ENCODE measurements at regions not wholly inside any gene's neighbourhood (a gene's known extent, or its start where the extent isn't known, plus 50 kb on each side); places are given as distances from the start of the nearest gene placed in this dataset.

DNA sequence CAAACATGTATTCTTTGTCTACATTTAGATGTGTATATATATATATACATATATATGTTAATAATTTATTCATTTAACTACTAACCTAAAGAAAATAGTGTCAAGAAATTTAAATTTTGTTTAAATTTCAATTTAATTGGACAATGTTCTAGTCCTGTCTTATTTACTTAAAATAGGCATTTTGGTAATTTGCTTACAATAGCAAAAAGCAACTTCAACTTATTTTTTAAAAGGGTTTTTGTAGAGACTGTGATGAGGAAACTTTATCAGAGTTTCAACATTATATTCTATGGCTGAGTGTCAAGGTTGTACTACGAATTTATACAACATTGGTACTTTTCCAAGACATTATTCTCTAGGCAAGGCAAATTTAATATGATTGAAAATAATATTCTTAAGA lies 212.0 kb upstream of the ARSJ start:
- no peaks in the 10 kb centered on the region for H3K79me2 ChIP-seq (ENCODE audit: low read depth)
- H4K20me1 ChIP-seq (ENCODE audit: insufficient read depth) = no peaks in the 10 kb centered on the region
- intact Hi-C loops (cut with micrococcal nuclease; ENCODE audit: unreplicated experiment) = no loop called here
- no peak for DNase-seq
- H3K9me3 ChIP-seq (ENCODE audit: insufficient read depth, low read depth) = no peaks in the 10 kb centered on the region
- no peaks in the 10 kb centered on the region for H3K4me1 ChIP-seq (replicated peaks; ENCODE audit: insufficient read depth)
- H3K4me3 ChIP-seq = no peak overlapping the region
- H3K27ac ChIP-seq = no peak overlapping the region
- no peak for TF ChIP-seq EZH2 (IDR thresholded peaks at IDR 0.05; ENCODE audit: low read depth)
- TF ChIP-seq, protein P1, sequence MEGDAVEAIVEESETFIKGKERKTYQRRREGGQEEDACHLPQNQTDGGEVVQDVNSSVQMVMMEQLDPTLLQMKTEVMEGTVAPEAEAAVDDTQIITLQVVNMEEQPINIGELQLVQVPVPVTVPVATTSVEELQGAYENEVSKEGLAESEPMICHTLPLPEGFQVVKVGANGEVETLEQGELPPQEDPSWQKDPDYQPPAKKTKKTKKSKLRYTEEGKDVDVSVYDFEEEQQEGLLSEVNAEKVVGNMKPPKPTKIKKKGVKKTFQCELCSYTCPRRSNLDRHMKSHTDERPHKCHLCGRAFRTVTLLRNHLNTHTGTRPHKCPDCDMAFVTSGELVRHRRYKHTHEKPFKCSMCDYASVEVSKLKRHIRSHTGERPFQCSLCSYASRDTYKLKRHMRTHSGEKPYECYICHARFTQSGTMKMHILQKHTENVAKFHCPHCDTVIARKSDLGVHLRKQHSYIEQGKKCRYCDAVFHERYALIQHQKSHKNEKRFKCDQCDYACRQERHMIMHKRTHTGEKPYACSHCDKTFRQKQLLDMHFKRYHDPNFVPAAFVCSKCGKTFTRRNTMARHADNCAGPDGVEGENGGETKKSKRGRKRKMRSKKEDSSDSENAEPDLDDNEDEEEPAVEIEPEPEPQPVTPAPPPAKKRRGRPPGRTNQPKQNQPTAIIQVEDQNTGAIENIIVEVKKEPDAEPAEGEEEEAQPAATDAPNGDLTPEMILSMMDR (conservative IDR thresholded peaks at IDR 0.05) = no peak
- CTCF ChIA-PET = no interaction called here
- no TSS peak for BruUV-seq (replicated peaks)
- no peaks in the 10 kb centered on the region for H3K9me2 ChIP-seq (ENCODE audit: insufficient read depth)
- no peak overlapping the region for H2AFZ ChIP-seq
- no peaks in the 10 kb centered on the region for H3K36me3 ChIP-seq (ENCODE audit: low read depth)
- H3K27me3 ChIP-seq (ENCODE audit: insufficient read depth, low read depth) = no peaks in the 10 kb centered on the region
- no peaks in the 10 kb centered on the region for H3F3A ChIP-seq (ENCODE audit: insufficient read depth, low read depth)
- POLR2A ChIA-PET (ENCODE audit: unreplicated experiment) = no interaction called here
- H3K4me2 ChIP-seq = no peak overlapping the region

DNA sequence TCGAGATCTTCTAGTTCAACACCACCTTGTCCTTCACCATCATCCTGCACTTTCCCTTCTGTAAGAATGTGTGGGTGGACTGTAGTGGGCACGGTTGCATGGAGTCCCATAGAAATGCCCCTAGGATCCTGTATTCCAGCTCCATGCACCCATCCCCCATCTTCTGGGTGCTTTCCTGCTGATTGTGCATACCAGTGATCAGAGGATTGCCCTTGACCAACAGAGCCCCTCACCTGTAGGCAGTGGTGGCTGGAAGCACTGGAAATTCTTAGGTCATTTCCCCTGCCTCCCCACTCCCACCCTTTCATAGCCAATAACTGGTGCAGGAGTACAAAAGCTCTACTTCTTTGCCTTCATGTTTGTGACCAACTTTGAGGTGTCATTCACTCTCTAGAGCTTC lies 213.4 kb upstream of the ARSJ start:
- H3K9me3 ChIP-seq (ENCODE audit: insufficient read depth, low read depth) = no peaks in the 10 kb centered on the region
- H3K79me2 ChIP-seq (ENCODE audit: low read depth) = no peaks in the 10 kb centered on the region
- no peak overlapping the region for H2AFZ ChIP-seq
- CTCF ChIA-PET = no interaction called here
- no peaks in the 10 kb centered on the region for H3K4me1 ChIP-seq (replicated peaks; ENCODE audit: insufficient read depth)
- H3K36me3 ChIP-seq (ENCODE audit: low read depth) = no peaks in the 10 kb centered on the region
- no peak for DNase-seq
- no peak overlapping the region for H3K4me2 ChIP-seq
- no peak overlapping the region for H3K4me3 ChIP-seq
- BruUV-seq (replicated peaks) = no TSS peak
- no peaks in the 10 kb centered on the region for H3K9me2 ChIP-seq (ENCODE audit: insufficient read depth)
- POLR2A ChIA-PET (ENCODE audit: unreplicated experiment) = no interaction called here
- TF ChIP-seq, protein P1 (conservative IDR thresholded peaks at IDR 0.05) = no peak
- TF ChIP-seq EZH2 (IDR thresholded peaks at IDR 0.05; ENCODE audit: low read depth) = no peak
- no peaks in the 10 kb centered on the region for H3K27me3 ChIP-seq (ENCODE audit: insufficient read depth, low read depth)
- H4K20me1 ChIP-seq (ENCODE audit: insufficient read depth) = no peaks in the 10 kb centered on the region
- H3K27ac ChIP-seq = no peak overlapping the region
- intact Hi-C loops (cut with micrococcal nuclease; ENCODE audit: unreplicated experiment) = no loop called here
- no peaks in the 10 kb centered on the region for H3F3A ChIP-seq (ENCODE audit: insufficient read depth, low read depth)

DNA sequence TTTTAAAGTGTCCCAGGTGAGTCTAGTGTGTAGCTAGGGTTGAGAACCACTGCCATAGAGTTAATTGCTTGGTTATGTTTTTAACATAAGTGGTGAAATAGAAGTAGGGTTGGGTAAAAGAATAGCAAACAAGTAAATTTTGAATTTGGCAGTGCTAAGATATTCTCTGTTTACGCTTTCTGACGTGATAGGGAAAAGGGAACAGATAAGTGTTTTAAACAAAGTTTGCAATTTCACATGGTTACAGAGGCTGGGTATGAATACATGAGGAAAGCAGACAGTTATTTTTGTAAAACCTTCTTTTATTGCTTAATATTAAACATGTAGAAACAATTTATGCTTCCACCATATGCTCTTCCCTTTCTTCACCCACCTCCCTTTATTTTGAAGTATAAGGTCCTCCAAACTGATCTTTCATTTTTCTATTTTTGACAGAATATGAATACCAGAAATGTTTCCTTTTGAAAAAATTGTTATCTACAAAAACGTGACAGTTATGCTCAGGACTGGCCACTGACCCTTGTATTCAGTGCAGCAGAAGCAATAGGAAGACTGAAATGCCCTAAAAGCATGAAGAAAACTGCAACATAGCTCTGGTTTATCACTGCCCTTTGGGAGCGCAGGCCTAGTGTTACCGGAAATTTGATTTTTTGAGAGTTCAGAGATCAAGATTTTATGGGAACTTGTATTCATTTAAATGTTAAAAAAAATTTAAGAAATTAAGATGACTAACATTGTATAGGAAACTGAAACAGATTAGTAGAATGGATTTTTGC lies 214.4 kb upstream of the ARSJ start:
- Histone ChIP-seq H3K79me2 (ENCODE audit: low read depth) (no peaks in the 10 kb centered on the region), H3K27ac (no peak overlapping the region), H3K36me3 (ENCODE audit: low read depth) (no peaks in the 10 kb centered on the region), H3K4me2 (no peak overlapping the region), H4K20me1 (ENCODE audit: insufficient read depth) (no peaks in the 10 kb centered on the region), H3K27me3 (ENCODE audit: insufficient read depth, low read depth) (no peaks in the 10 kb centered on the region), H3K9me3 (ENCODE audit: insufficient read depth, low read depth) (no peaks in the 10 kb centered on the region), H3K9me2 (ENCODE audit: insufficient read depth) (no peaks in the 10 kb centered on the region), H3K4me1 (replicated peaks; ENCODE audit: insufficient read depth) (no peaks in the 10 kb centered on the region), H2AFZ (no peak overlapping the region), H3K4me3 (no peak overlapping the region), H3F3A (ENCODE audit: insufficient read depth, low read depth) (no peaks in the 10 kb centered on the region)
- DNase-seq = no peak
- intact Hi-C loops (cut with micrococcal nuclease; ENCODE audit: unreplicated experiment) = no loop called here
- POLR2A ChIA-PET (ENCODE audit: unreplicated experiment) = no interaction called here
- no TSS peak for BruUV-seq (replicated peaks)
- TF ChIP-seq, protein P1 (conservative IDR thresholded peaks at IDR 0.05) = no peak
- TF ChIP-seq EZH2 (IDR thresholded peaks at IDR 0.05; ENCODE audit: low read depth) = no peak
- CTCF ChIA-PET = no interaction called here

Data from PC-9 (cell line).